ENCODE measurements at regions not wholly inside any gene's neighbourhood (a gene's known extent, or its start where the extent isn't known, plus 50 kb on each side); places are given as distances from the start of the nearest gene placed in this dataset.

DNA sequence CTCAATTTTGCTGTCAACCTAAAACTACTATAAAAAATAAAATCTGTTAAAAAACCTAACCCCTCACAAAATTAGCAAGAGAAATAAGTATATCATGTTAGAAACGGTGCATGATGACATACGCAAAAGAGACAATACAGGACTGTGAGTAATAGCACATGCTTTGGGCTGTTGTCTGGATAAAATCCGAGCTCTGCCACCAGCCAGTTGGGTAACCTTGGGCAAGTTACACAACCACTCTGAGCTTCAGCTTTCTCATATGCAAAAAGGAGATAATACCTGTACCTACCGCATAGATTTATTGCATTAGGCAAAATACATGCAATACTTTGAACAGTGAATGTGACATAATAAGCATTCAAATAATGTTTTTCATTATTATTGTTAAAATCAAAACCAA is 481.7 kb downstream of the TLE1 start:
- Histone ChIP-seq H3K9ac (ENCODE audit: low read length) (no peak overlapping the region), H3K27me3 (ENCODE audit: control insufficient read depth in 1 of 2, insufficient read depth in 2 of 2, low read length in 2 of 2) (no peaks in the 10 kb centered on the region)

GRCh38 chr9:81202292-81202691 is 487.1 kb downstream of the TLE1 start:
- no peaks in the 10 kb centered on the region for H3K36me3 ChIP-seq (ENCODE audit: insufficient read depth, low read length)
- H3K4me1 ChIP-seq (ENCODE audit: insufficient read depth, low read length), result no peaks in the 10 kb centered on the region
- H3K27me3 ChIP-seq (ENCODE audit: control insufficient read depth in 1 of 2, insufficient read depth in 2 of 2, low read length in 2 of 2), result no peaks in the 10 kb centered on the region
- H3K27ac ChIP-seq (ENCODE audit: low read depth, low read length), result no peak overlapping the region
- H3K9ac ChIP-seq (ENCODE audit: low read length), result no peak overlapping the region
- no peak overlapping the region for H3K4me3 ChIP-seq (ENCODE audit: low read depth in 1 of 2, low read length in 2 of 2)
- H3K9me3 ChIP-seq (ENCODE audit: low read length), result no peaks in the 10 kb centered on the region

More for the DNA sequence above, 481.7 kb downstream of the TLE1 start:
- no peaks in the 10 kb centered on the region for H3K9me3 ChIP-seq (ENCODE audit: low read length)
- no peak overlapping the region for H3K4me3 ChIP-seq (ENCODE audit: low read depth in 1 of 2, low read length in 2 of 2)
- no peak overlapping the region for H3K27ac ChIP-seq (ENCODE audit: low read depth, low read length)
- H3K4me1 ChIP-seq (ENCODE audit: insufficient read depth, low read length), result no peaks in the 10 kb centered on the region
- H3K36me3 ChIP-seq (ENCODE audit: insufficient read depth, low read length), result no peaks in the 10 kb centered on the region

DNA sequence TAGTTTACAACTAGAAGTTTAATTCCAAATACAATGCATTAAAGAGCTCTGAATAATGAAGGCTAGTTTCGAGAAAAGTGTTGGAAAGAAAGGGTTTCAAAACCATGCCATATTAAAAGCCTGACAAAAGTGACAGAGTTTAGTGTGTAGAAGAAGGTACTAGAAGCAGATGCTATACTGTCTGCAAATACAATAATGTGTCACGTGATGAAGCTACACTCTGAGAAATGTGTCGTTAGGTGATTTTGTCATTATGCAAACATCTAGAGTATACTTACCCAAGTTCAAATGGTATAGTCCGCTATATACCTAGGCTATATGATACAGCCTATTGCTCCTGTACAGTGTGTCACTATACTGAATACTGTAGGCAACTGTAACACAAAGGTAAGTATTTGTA is 494.1 kb downstream of the TLE1 start:
- Histone ChIP-seq H3K9me3 (ENCODE audit: low read length) (no peaks in the 10 kb centered on the region), H3K27me3 (ENCODE audit: control insufficient read depth in 1 of 2, insufficient read depth in 2 of 2, low read length in 2 of 2) (no peaks in the 10 kb centered on the region)

DNA sequence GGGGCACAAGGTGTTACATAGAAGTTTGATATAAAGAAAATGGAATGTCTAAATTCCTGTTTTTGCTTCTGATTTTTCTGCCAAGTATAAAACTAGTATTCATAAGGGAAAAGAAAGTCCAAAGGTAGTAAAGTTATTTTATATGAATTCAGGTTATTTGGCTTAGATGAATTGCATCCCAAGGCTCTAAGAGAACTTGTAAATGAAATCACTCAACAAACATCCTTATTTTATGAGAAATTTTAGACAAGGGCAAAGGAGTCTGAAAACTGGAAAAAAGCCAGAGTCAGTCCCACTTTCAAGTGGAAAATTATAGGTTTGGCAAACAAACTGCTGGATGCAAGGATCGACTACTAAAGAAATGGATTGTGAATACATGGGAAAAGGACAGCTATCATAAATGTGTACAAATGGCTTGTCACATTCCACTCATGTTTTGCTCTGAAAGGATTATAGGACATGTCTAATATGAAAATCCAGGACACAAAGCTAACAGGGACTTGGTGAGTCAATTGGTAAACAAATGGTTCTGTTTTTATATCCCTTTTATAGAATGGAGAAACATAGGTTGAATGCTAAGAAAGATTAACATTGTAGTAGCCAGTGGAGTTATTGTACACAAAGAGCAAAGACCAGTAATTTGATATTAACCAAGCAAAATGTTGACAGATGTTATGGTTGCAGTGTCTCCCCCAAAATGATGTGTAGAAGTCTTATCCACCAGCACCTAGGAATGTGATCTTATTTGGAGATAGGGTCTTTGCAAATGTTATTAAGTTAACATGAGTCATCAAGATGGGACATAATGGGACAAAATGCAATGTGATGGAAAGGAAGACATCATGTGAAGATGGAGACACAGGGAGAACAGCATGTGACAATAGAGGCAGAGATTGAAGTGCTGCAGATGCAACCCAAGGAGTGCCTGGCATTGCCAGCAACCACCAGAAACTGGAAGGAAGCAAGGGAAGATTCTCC is 495.7 kb downstream of the TLE1 start:
- Histone ChIP-seq H3K9me3 (ENCODE audit: low read length) (no peaks in the 10 kb centered on the region), H3K27ac (ENCODE audit: low read depth, low read length) (no peak overlapping the region), H3K36me3 (ENCODE audit: insufficient read depth, low read length) (no peaks in the 10 kb centered on the region), H3K9ac (ENCODE audit: low read length) (no peak overlapping the region), H3K4me3 (ENCODE audit: low read depth in 1 of 2, low read length in 2 of 2) (no peak overlapping the region), H3K27me3 (ENCODE audit: control insufficient read depth in 1 of 2, insufficient read depth in 2 of 2, low read length in 2 of 2) (no peaks in the 10 kb centered on the region), H3K4me1 (ENCODE audit: insufficient read depth, low read length) (no peaks in the 10 kb centered on the region)

More for the DNA sequence above, 494.1 kb downstream of the TLE1 start:
- Histone ChIP-seq H3K4me3 (ENCODE audit: low read depth in 1 of 2, low read length in 2 of 2) (no peak overlapping the region), H3K4me1 (ENCODE audit: insufficient read depth, low read length) (no peaks in the 10 kb centered on the region), H3K27ac (ENCODE audit: low read depth, low read length) (no peak overlapping the region), H3K9ac (ENCODE audit: low read length) (no peak overlapping the region), H3K36me3 (ENCODE audit: insufficient read depth, low read length) (no peaks in the 10 kb centered on the region)

- H3K27me3 ChIP-seq (ENCODE audit: control insufficient read depth in 1 of 2, insufficient read depth in 2 of 2, low read length in 2 of 2), result no peaks in the 10 kb centered on the region
- H3K4me3 ChIP-seq (ENCODE audit: low read depth in 1 of 2, low read length in 2 of 2), result no peak overlapping the region
- no peaks in the 10 kb centered on the region for H3K4me1 ChIP-seq (ENCODE audit: insufficient read depth, low read length)
- H3K36me3 ChIP-seq (ENCODE audit: insufficient read depth, low read length), result no peaks in the 10 kb centered on the region
- no peak overlapping the region for H3K9ac ChIP-seq (ENCODE audit: low read length)
- H3K27ac ChIP-seq (ENCODE audit: low read depth, low read length), result no peak overlapping the region
- H3K9me3 ChIP-seq (ENCODE audit: low read length), result no peaks in the 10 kb centered on the region
Observed at GRCh38 chr9:81191222-81191621, 498.1 kb downstream of the TLE1 start.

DNA sequence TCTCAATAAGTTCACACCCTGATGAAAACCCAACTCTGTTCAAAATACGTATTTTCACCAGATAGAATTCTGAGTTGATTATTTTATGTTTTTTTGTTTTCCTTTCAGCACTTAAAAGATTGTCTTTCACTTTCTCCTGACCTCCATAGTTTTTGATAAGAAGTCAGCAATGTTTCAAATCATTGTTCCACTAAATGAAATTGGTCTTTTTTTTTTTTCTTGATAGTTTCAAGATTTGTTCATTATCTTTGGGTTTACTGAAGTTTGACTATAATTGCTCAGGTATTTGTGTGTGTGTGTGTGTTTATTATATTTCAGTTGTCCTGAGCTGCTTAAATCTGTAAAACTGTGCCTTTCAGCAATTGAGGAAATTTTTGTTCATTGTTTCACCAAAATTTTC is 498.7 kb downstream of the TLE1 start:
- no peak overlapping the region for H3K9ac ChIP-seq (ENCODE audit: low read length)
- H3K27ac ChIP-seq (ENCODE audit: low read depth, low read length), result no peak overlapping the region
- H3K27me3 ChIP-seq (ENCODE audit: control insufficient read depth in 1 of 2, insufficient read depth in 2 of 2, low read length in 2 of 2), result no peaks in the 10 kb centered on the region

GRCh38 chr9:81183761-81184160 is 505.6 kb downstream of the TLE1 start:
- Histone ChIP-seq H3K27ac (ENCODE audit: low read depth, low read length) (no peak overlapping the region), H3K9ac (ENCODE audit: low read length) (no peak overlapping the region), H3K4me3 (ENCODE audit: low read depth in 1 of 2, low read length in 2 of 2) (no peak overlapping the region)

More for the DNA sequence above, 498.7 kb downstream of the TLE1 start:
- Histone ChIP-seq H3K9me3 (ENCODE audit: low read length) (no peaks in the 10 kb centered on the region), H3K4me3 (ENCODE audit: low read depth in 1 of 2, low read length in 2 of 2) (no peak overlapping the region), H3K4me1 (ENCODE audit: insufficient read depth, low read length) (no peaks in the 10 kb centered on the region), H3K36me3 (ENCODE audit: insufficient read depth, low read length) (no peaks in the 10 kb centered on the region)

DNA sequence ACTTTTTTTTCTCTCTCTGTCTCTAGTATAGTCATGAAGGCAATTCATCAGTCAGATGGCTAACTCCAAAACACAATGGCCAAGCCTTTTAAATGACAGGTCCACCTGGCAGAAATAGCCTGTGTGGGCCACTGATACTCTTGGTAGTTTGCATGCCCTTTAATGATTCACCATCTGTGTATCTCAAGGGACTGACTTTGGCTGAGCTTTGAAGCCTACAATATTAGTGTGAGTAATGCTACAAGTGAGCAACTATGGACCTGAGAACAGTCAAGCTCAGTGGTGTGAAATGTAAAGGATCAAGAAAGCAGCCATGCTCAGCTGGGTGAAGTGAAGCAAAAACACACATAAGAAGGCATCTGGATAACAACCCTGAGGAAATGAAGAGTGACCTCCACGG is 506.9 kb downstream of the TLE1 start:
- Histone ChIP-seq H3K27me3 (ENCODE audit: control insufficient read depth in 1 of 2, insufficient read depth in 2 of 2, low read length in 2 of 2) (no peaks in the 10 kb centered on the region), H3K9me3 (ENCODE audit: low read length) (no peaks in the 10 kb centered on the region), H3K4me1 (ENCODE audit: insufficient read depth, low read length) (peaks cover 13% of the 10 kb centered on the region), H3K27ac (ENCODE audit: low read depth, low read length) (no peak overlapping the region), H3K36me3 (ENCODE audit: insufficient read depth, low read length) (no peaks in the 10 kb centered on the region), H3K9ac (ENCODE audit: low read length) (no peak overlapping the region), H3K4me3 (ENCODE audit: low read depth in 1 of 2, low read length in 2 of 2) (no peak overlapping the region)

More at GRCh38 chr9:81183761-81184160, 505.6 kb downstream of the TLE1 start:
- H3K36me3 ChIP-seq (ENCODE audit: insufficient read depth, low read length), result no peaks in the 10 kb centered on the region
- no peaks in the 10 kb centered on the region for H3K27me3 ChIP-seq (ENCODE audit: control insufficient read depth in 1 of 2, insufficient read depth in 2 of 2, low read length in 2 of 2)
- H3K9me3 ChIP-seq (ENCODE audit: low read length), result no peaks in the 10 kb centered on the region
- peaks cover 13% of the 10 kb centered on the region for H3K4me1 ChIP-seq (ENCODE audit: insufficient read depth, low read length)

GRCh38 chr9:81174023-81174422 is 515.3 kb downstream of the TLE1 start:
- Histone ChIP-seq H3K4me3 (ENCODE audit: low read depth in 1 of 2, low read length in 2 of 2) (no peak overlapping the region), H3K27ac (ENCODE audit: low read depth, low read length) (no peak overlapping the region), H3K36me3 (ENCODE audit: insufficient read depth, low read length) (no peaks in the 10 kb centered on the region), H3K4me1 (ENCODE audit: insufficient read depth, low read length) (no peaks in the 10 kb centered on the region), H3K9me3 (ENCODE audit: low read length) (no peaks in the 10 kb centered on the region), H3K9ac (ENCODE audit: low read length) (no peak overlapping the region), H3K27me3 (ENCODE audit: control insufficient read depth in 1 of 2, insufficient read depth in 2 of 2, low read length in 2 of 2) (no peaks in the 10 kb centered on the region)

GRCh38 chr9:81171689-81172088 is 517.7 kb downstream of the TLE1 start:
- no peak overlapping the region for H3K4me3 ChIP-seq (ENCODE audit: low read depth in 1 of 2, low read length in 2 of 2)
- no peaks in the 10 kb centered on the region for H3K4me1 ChIP-seq (ENCODE audit: insufficient read depth, low read length)
- no peaks in the 10 kb centered on the region for H3K9me3 ChIP-seq (ENCODE audit: low read length)
- no peaks in the 10 kb centered on the region for H3K27me3 ChIP-seq (ENCODE audit: control insufficient read depth in 1 of 2, insufficient read depth in 2 of 2, low read length in 2 of 2)
- H3K9ac ChIP-seq (ENCODE audit: low read length), result no peak overlapping the region
- no peaks in the 10 kb centered on the region for H3K36me3 ChIP-seq (ENCODE audit: insufficient read depth, low read length)
- no peak overlapping the region for H3K27ac ChIP-seq (ENCODE audit: low read depth, low read length)

DNA sequence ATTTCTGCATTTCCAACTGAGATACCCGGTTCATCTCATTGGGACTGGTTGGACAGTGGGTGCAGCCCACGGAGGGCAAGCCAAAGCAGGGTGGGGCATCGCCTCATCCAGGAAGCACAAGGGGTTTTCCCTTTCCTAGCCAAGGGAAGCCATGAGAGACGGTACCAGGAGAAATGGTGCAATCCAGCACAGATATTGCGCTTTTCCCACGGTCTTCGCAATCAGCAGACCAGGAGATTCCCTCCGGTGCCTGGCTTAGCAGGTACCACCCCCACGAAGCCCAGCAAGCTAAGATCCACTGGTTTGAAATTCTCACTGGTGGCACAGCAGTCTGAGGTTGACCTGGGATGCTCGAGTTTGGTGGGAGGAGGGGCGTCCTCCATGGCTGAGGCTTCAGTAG is 527.0 kb downstream of the TLE1 start:
- no peaks in the 10 kb centered on the region for H3K36me3 ChIP-seq (ENCODE audit: insufficient read depth, low read length)
- H3K9ac ChIP-seq (ENCODE audit: low read length), result no peak overlapping the region
- H3K4me3 ChIP-seq (ENCODE audit: low read depth in 1 of 2, low read length in 2 of 2), result no peak overlapping the region
- no peaks in the 10 kb centered on the region for H3K9me3 ChIP-seq (ENCODE audit: low read length)
- no peaks in the 10 kb centered on the region for H3K27me3 ChIP-seq (ENCODE audit: control insufficient read depth in 1 of 2, insufficient read depth in 2 of 2, low read length in 2 of 2)
- H3K27ac ChIP-seq (ENCODE audit: low read depth, low read length), result no peak overlapping the region
- H3K4me1 ChIP-seq (ENCODE audit: insufficient read depth, low read length), result no peaks in the 10 kb centered on the region

GRCh38 chr9:81156381-81156780 is 533.0 kb downstream of the TLE1 start:
- H3K4me3 ChIP-seq (ENCODE audit: low read depth in 1 of 2, low read length in 2 of 2), result no peak overlapping the region
- no peak overlapping the region for H3K9ac ChIP-seq (ENCODE audit: low read length)
- no peaks in the 10 kb centered on the region for H3K4me1 ChIP-seq (ENCODE audit: insufficient read depth, low read length)
- H3K36me3 ChIP-seq (ENCODE audit: insufficient read depth, low read length), result no peaks in the 10 kb centered on the region
- no peaks in the 10 kb centered on the region for H3K9me3 ChIP-seq (ENCODE audit: low read length)
- H3K27me3 ChIP-seq (ENCODE audit: control insufficient read depth in 1 of 2, insufficient read depth in 2 of 2, low read length in 2 of 2), result no peaks in the 10 kb centered on the region
- no peak overlapping the region for H3K27ac ChIP-seq (ENCODE audit: low read depth, low read length)

All from muscle layer of colon (tissue), 2 donors.